HL-60 (cell line): ENCODE measurements at regions not wholly inside any gene's neighbourhood (a gene's known extent, or its start where the extent isn't known, plus 50 kb on each side); places are given as distances from the start of the nearest gene placed in this dataset.

Experiments used
- DNase-seq, 2 experiments: peaks; one replicate each; pipeline ENCODE4 v3.0.0-alpha.2; 2010 to 2020; ENCODE audit warnings: low read depth in 1 of 2, low spot score in 1 of 2
- H3K27ac ChIP-seq: fragments of 250-450 bp; sonication (Bioruptor Pico); replicated peaks from 2 replicates; pipeline ENCODE4 v1.5.1; 2020; ENCODE audit warnings: mild to moderate bottlenecking, moderate library complexity
- H3K27me3 ChIP-seq: fragments of 250-450 bp; sonication (Bioruptor Pico); 2 replicates; pipeline ENCODE4 v1.5.1; 2021; ENCODE audit warnings: mild to moderate bottlenecking, moderate library complexity; ENCODE audit not compliant: insufficient read depth, poor library complexity, severe bottlenecking
- H3K4me3 ChIP-seq: replicated peaks from 2 replicates; pipeline ENCODE4 v1.5.1; 2011; ENCODE audit warnings: mild to moderate bottlenecking, control low read depth, low read length; ENCODE audit not compliant: insufficient read depth
- CTCF ChIP-seq: IDR thresholded peaks from one replicate; pipeline ENCODE4 v1.5.1; 2011; ENCODE audit warnings: low read length, control low read depth, inconsistent platforms; ENCODE audit not compliant: insufficient read depth
- GABPA ChIP-seq: IDR thresholded peaks from 2 replicates; pipeline ENCODE4 v1.6.1; 2012; ENCODE audit warnings: low read depth
- POLR2AphosphoS5 ChIP-seq: IDR thresholded peaks from 2 replicates; pipeline ENCODE4 v1.6.1; 2012; ENCODE audit warnings: low read depth
- REST ChIP-seq: IDR thresholded peaks from 2 replicates; pipeline ENCODE4 v1.6.1; 2012; ENCODE audit warnings: low read depth; ENCODE audit not compliant: insufficient replicate concordance
- SPI1 ChIP-seq: IDR thresholded peaks from 2 replicates; pipeline ENCODE4 v1.6.1; 2012; ENCODE audit warnings: low read depth, mild to moderate bottlenecking, borderline replicate concordance

GRCh38 chr18:73807551-73808192 lies 340.0 kb downstream of the FBXO15 start:
- DNase-seq = no peak
- Histone ChIP-seq H3K27me3 (no peaks in the 10 kb centered on the region), H3K4me3 (no peak overlapping the region), H3K27ac (no peak overlapping the region)
- TF ChIP-seq CTCF = no peak
- TF ChIP-seq REST = no peak
- no peak for TF ChIP-seq GABPA
- TF ChIP-seq SPI1 = no peak
- no peak for TF ChIP-seq POLR2AphosphoS5

- Histone ChIP-seq H3K4me3 (no peak overlapping the region), H3K27me3 (no peaks in the 10 kb centered on the region), H3K27ac (no peak overlapping the region)
- TF ChIP-seq SPI1 (no peak), POLR2AphosphoS5 (no peak), CTCF (no peak), GABPA (no peak), REST (no peak)
- DNase-seq = no peak
These were observed 341.6 kb downstream of the FBXO15 start for GRCh38 chr18:73805991-73806390.

DNA sequence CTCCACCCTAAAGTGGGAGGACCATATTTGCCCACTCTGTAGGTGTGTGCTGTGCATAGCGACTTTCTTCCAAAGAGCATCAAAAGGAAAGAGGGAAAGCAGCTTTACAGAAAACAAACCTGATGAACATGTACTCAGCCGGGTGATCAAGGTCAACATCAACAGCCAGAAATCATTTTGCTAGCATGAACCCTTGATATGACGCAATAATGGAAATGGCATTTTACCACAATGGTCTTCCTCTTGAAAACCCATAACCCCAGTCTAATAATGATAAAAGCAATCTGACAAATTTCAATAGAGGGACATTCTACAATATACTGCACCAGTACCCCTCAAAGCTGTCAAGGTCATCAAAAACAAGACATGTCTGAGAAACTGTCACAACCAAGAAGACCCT lies 350.2 kb downstream of the FBXO15 start:
- Histone ChIP-seq H3K27me3 (no peaks in the 10 kb centered on the region), H3K4me3 (no peak overlapping the region), H3K27ac (no peak overlapping the region)
- no peak for DNase-seq
- TF ChIP-seq SPI1 (no peak), CTCF (no peak), GABPA (no peak), POLR2AphosphoS5 (no peak), REST (no peak)
